ENCODE measurements at regions not wholly inside any gene's neighbourhood (a gene's known extent, or its start where the extent isn't known, plus 50 kb on each side); places are given as distances from the start of the nearest gene placed in this dataset.

GRCh38 chr10:10314626-10315025, 703.0 kb upstream of the CELF2 start:
- no peak for DNase-seq
- Mint-ChIP-seq H3K4me1 (no peaks in the 10 kb centered on the region), H3K36me3 (ENCODE audit: low read depth) (no peaks in the 10 kb centered on the region), H3K27ac (no peak overlapping the region), H3K27me3 (ENCODE audit: low read depth, poor library complexity) (peaks cover 4% of the 10 kb centered on the region), H3K4me3 (no peak overlapping the region), H3K9me3 (no peaks in the 10 kb centered on the region)
- no peak for TF ChIP-seq CTCF (IDR thresholded peaks at IDR 0.05)

- Mint-ChIP-seq H3K9me3 (no peaks in the 10 kb centered on the region), H3K4me3 (no peak overlapping the region), H3K4me1 (no peaks in the 10 kb centered on the region), H3K27ac (no peak overlapping the region), H3K27me3 (ENCODE audit: low read depth, poor library complexity) (peaks cover 4% of the 10 kb centered on the region), H3K36me3 (ENCODE audit: low read depth) (no peaks in the 10 kb centered on the region)
- no peak for TF ChIP-seq CTCF (IDR thresholded peaks at IDR 0.05)
- no peak for DNase-seq
Measured at GRCh38 chr10:10315989-10316388, 701.7 kb upstream of the CELF2 start.

- Mint-ChIP-seq H3K4me1 (no peaks in the 10 kb centered on the region), H3K36me3 (ENCODE audit: low read depth) (no peaks in the 10 kb centered on the region), H3K9me3 (no peaks in the 10 kb centered on the region), H3K4me3 (no peak overlapping the region), H3K27me3 (ENCODE audit: low read depth, poor library complexity) (no peaks in the 10 kb centered on the region), H3K27ac (no peak overlapping the region)
- TF ChIP-seq CTCF (IDR thresholded peaks at IDR 0.05), result no peak
- no peak for DNase-seq
Measured at GRCh38 chr10:10317151-10317550, 700.5 kb upstream of the CELF2 start.

- no peak for TF ChIP-seq CTCF (IDR thresholded peaks at IDR 0.05)
- H3K9me3 Mint-ChIP-seq, result no peaks in the 10 kb centered on the region
- no peak for DNase-seq
- no peak overlapping the region for H3K27ac Mint-ChIP-seq
- H3K4me3 Mint-ChIP-seq, result no peak overlapping the region
- no peaks in the 10 kb centered on the region for H3K27me3 Mint-ChIP-seq (ENCODE audit: low read depth, poor library complexity)
- H3K4me1 Mint-ChIP-seq, result no peaks in the 10 kb centered on the region
- H3K36me3 Mint-ChIP-seq (ENCODE audit: low read depth), result no peaks in the 10 kb centered on the region
Measured at GRCh38 chr10:10318856-10319255, 698.8 kb upstream of the CELF2 start.

DNA sequence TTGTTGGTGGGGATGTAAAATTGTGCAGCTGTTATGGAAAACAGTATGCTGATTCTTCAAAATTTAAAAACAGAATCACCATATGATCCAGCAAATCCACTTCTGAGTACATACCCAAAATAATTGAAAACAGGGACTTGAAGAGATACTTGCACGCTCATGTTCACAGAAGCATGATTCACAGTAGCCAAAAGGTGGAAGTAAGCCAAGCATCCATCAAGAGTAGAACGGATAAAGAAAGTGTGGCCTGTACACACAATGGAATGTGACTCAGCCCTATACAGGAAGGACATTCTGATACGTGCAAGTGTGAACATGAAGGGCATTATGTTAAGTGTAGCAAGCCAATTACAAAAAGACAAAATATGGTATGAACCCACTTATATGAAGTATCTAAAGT, 696.7 kb upstream of the CELF2 start:
- no peaks in the 10 kb centered on the region for H3K36me3 Mint-ChIP-seq (ENCODE audit: low read depth)
- H3K27ac Mint-ChIP-seq, result no peak overlapping the region
- H3K9me3 Mint-ChIP-seq, result no peaks in the 10 kb centered on the region
- H3K27me3 Mint-ChIP-seq (ENCODE audit: low read depth, poor library complexity), result peaks cover 3% of the 10 kb centered on the region
- TF ChIP-seq CTCF (IDR thresholded peaks at IDR 0.05), result no peak
- DNase-seq, result no peak
- no peaks in the 10 kb centered on the region for H3K4me1 Mint-ChIP-seq
- no peak overlapping the region for H3K4me3 Mint-ChIP-seq

GRCh38 chr10:10326116-10326515, 691.6 kb upstream of the CELF2 start:
- Mint-ChIP-seq H3K27me3 (ENCODE audit: low read depth, poor library complexity) (peaks cover 3% of the 10 kb centered on the region), H3K4me3 (no peak overlapping the region), H3K4me1 (no peaks in the 10 kb centered on the region), H3K9me3 (no peaks in the 10 kb centered on the region), H3K27ac (no peak overlapping the region), H3K36me3 (ENCODE audit: low read depth) (no peaks in the 10 kb centered on the region)
- no peak for TF ChIP-seq CTCF (IDR thresholded peaks at IDR 0.05)
- DNase-seq, result no peak

Measured in nephron progenitor cell (in vitro differentiated cells).